Activated CD4-positive, CD25-positive, alpha-beta regulatory T cell (primary cell): ENCODE measurements at regions not wholly inside any gene's neighbourhood (a gene's known extent, or its start where the extent isn't known, plus 50 kb on each side); places are given as distances from the start of the nearest gene placed in this dataset.
"Not testable (repeated sequence)": the region's sequence is repeated elsewhere in the genome, so short reads cannot be mapped to it uniquely, and the experiment has no call there.

ENCODE experiments used
- DNase-seq, 4 experiments: peaks; one replicate each; lab custom pipeline; 2025; lab: John Stamatoyannopoulos, UW

DNA sequence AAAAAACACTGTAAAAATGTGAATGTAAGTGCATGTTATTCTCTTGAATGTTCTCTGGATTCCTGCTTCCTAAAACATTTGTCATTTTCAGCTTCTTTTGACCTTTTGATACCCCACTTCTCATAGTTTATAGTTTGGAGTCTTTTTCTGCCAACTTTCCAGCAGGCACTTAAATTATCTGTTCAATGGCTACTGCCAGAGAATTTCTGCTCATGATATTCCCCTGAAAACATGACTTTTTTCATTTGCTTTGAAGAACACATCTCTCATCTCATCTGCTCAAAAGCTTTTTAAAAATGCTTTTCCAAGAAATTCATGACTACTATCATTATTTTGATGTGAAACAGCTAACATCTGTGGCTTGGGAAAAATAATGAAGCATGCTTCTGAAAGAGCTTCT lies 269.7 kb upstream of the PCDH7 start:
- DNase-seq = no peak

DNA sequence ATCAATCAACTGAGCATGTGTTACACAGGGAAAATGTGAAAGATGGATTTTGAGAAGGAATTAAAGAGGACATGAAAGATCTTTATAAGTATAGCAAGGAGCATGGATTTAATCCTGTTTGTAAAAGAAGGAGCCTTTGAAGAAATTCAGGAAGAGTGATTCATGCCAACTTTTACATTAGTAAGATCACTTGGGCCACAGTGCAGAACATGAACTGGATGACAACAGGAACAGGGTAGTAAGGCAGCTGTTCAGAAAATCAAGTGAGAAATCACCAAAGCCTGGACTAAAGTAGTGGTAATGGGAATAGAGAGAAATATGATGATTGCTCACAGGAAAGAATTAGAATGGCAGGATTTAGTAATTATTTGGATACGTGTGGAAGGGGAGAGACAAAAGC lies 265.7 kb upstream of the PCDH7 start:
- no peak for DNase-seq

DNA sequence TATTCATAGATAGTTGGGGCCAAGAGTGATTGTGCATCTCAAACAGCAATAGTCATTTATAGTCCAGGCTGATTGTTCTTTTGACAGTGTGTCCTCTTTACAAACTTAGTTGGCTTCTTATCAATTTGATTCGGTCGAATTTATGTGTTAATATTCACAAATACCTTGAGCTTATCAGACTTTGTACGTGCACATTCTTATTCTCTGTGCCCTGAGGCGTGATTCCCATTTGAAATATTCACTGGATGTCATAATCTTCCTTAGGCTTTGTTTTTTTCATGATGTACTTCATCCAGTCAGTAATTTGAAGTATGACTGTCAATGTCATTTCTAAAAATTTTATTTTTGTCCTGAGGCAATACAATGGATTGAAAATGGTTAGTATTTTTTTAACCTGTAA lies 263.5 kb upstream of the PCDH7 start:
- no peak for DNase-seq

DNA sequence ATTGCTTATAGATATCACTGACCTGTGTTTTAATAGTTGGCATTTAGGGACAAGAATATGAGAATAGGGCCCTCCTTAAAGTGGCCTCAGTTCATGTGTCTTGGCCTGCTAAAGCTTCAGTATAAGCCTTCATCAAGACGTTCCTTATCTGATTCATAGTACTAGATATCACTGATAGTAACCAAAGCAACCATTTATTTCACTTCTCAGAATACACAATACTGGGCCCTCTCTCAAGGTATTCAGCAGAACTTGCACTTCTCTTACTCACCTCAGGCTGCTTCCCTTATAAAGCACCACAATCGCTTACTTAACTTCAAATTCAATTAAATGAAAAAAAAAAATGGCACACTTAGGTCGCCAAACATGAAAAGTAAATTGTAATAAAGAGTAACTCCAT lies 259.4 kb upstream of the PCDH7 start:
- DNase-seq = no peak

- DNase-seq = no peak
Observed at GRCh38 chr4:30461218-30461617, 259.0 kb upstream of the PCDH7 start.

DNA sequence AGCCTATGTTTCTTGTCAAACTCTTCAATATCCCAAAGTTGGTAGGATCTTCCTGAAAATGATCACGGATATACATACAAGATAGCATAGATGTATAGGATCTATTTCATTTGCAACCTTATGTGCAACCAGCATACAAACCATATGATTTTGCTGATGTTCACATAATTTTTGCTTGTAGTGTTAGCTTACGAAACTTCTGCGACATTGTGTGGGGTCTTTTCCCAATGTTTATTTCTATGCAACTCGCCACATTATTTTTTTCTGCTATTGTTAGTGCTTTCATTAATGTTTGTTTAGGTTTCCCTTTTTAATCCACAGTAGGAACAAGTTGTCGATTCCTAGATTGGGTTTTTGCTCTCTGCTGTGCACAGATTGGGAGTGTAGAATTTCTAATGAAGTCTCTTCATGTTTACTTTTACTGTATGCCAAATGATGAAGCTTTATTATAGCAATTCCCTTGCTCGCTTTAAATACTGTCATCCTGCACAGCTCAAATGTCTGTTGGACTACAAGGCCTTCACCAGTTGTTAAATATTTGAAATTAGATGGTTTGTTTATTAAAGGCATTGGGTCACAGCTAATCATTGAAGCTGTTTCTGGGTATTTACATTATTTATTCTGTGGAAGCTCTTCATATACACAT lies 257.6 kb upstream of the PCDH7 start:
- no peak for DNase-seq

DNA sequence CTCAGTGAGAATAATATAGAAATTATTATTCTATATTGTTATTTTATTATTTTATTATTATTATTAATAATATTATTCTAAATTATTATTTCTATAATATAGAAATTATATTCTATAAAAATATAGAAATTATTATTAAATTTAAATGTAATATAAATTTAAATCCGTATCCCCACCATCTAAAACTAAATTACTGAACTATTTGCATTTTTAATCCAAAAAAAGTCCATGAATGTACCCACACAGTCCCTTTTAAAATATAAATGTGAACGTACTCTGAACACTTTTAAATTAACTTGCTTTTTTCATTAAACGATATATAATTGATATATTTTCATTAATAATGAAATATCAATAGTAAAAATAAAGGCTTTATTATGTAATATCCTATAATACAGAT lies 248.3 kb upstream of the PCDH7 start:
- DNase-seq = no peak

GRCh38 chr4:30473225-30473624 lies 246.9 kb upstream of the PCDH7 start:
- no peak for DNase-seq

- DNase-seq = no peak
Observed at GRCh38 chr4:30495251-30495650, 224.9 kb upstream of the PCDH7 start.

GRCh38 chr4:30495651-30496310 lies 224.4 kb upstream of the PCDH7 start:
- DNase-seq = no peak

- no peak for DNase-seq
Observed at GRCh38 chr4:30511751-30512150, 208.4 kb upstream of the PCDH7 start.

DNA sequence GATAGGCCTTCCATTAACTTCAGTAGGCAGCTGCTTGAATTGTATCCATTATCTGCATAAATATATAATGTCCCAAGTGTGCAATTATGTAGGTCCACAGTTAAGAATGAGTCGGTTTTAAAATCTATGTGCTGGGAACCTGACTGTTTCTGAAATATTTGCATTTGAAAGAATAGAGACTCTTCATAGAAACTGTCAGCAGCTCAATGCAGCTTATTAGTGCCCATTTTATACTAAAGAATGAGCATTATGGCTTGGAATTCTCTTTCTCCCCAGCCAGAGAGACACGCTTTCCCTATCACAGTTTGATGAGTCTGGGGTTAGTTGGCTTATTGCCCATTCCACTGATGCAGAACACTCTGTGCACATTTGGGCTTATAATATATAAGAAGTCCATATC lies 202.0 kb upstream of the PCDH7 start:
- no peak for DNase-seq

- DNase-seq = no peak
Observed at GRCh38 chr4:30525662-30526315, 194.4 kb upstream of the PCDH7 start.

DNA sequence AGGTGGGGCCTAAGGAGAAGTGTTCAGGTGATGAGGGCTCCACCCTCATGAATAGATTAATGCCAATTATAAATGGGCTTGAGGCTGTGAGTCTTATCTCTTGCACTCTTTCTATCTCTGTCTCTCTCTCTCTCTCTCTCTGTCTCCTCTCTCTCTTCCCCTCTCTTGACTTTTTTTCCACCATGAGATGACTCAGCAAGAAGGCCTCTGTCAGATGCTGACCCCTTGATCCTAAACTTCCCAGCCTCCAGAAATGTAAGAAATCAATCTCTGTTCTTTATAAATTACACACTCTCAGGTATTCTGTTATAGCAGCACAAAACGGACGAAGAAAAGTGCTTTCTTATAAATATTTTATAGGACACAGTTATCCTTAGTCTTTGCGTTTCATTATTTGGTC lies 184.9 kb upstream of the PCDH7 start:
- DNase-seq = no peak

DNA sequence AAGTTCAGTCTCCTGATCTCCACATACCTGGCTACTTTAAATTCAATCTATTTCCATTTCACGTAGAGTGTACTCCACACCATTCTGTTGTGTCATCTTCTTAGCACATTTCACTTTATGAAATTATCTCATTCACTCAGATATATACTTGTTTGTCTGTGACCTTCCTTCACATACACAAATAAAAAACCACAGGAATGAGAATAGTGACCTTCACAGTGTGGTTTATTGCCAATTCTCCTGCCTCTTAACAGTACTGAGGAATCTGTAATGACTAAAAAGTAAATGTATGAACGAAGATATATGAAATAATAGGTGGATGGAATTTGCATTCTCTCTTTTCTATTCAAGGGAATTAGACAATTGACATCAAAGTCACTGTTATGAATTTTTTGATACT lies 183.9 kb upstream of the PCDH7 start:
- no peak for DNase-seq

DNA sequence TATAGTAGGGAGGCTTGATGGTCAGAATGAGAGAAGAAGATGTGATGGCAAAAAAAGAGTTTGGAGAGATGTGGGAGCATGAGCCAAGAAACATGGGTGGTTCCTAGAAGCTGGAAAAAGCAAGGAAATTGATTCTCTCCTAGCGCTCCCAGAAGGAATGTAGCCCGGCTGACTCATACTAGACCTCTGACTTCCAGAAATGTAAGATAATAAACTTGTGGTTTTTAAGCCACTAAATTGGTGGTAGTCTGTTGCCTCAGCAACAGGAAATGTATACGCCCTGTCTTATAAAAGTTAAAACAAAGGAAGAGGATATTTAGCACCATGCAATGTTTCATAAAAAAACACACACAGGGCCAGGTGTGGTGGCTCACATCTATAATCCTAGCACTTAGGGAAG lies 182.7 kb upstream of the PCDH7 start:
- no peak for DNase-seq

- DNase-seq = no peak
Observed at GRCh38 chr4:30538794-30539193, 181.4 kb upstream of the PCDH7 start.

DNA sequence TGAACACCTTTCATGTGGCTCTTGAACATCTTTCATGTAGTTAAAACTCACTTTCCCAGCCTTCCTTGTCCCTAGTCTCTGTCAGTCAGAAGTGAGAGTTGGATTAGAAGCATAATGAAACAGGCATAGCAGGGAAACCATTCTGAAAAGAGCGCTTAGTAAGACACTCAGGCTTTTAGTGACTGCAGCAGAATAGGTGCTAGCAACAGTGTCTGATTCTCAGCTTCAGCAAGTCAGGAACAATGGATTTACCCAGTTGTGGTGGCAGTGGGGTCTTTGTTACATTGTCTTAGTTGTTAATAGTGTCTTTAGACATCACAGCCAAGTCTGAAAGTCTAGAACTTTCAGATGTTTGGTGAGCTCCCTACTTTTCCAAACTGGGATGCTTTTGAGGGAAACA lies 177.1 kb upstream of the PCDH7 start:
- DNase-seq = no peak

- no peak for DNase-seq
Observed at GRCh38 chr4:30553151-30553550, 167.0 kb upstream of the PCDH7 start.

DNA sequence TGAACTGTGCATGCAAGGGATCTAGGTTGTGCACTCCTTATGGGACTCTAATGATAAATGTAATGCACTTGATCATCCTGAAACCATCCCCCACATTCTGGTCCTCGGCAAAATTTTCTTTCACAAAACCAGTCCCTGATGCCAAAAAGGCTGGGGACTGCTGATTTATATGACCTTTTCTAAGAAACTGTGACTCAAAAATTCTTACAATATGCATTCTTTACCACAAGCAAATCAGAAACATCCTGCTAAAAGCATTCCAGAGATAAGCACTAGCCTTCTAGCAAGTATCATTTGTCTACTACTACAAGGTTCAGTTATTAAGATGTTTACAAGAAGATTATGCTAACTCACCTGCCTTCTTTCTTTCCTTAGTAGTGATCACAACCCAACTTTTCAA lies 166.5 kb upstream of the PCDH7 start:
- DNase-seq = no peak

GRCh38 chr4:30555775-30556174 lies 164.4 kb upstream of the PCDH7 start:
- no peak for DNase-seq

DNA sequence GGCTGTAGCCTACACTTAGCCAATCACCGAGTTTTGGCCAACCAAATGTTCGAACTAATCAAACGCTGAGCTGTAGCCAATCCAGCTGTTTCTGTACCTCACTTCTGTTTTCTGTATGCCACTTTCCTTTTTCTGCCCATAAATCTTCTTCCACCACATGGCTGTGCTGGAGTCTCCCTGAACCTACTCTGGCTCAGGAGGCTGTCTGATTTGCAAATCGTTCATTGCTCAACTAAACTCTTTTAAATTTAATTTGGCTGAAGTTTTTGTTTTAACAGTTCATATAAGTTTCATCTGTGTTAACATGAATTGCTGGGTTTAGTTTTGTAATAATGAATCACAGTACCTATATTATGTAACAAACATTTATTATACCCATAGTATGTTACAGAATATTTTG lies 160.7 kb upstream of the PCDH7 start:
- no peak for DNase-seq

GRCh38 chr4:30586850-30587249 lies 133.3 kb upstream of the PCDH7 start:
- no peak for DNase-seq

DNA sequence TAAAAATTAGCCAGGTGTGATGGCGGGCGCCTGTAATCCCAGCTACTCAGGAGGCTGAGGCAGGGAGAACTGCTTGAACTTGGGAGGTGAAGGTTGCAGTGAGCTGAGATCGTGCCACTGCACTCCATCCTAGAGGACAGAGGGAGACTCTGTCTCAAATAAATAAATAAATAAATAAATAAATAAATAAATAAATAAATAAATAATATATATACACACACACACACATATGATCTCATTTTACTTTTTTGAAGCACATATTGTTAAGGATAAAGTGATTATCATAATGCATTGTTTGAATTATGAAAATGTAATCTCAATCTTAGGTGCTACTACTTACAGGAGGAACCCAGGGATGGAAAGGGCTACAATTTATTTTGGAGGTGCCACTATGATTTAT lies 130.5 kb upstream of the PCDH7 start:
- DNase-seq = not testable (repeated sequence)
